Activated naive CD4-positive, alpha-beta T cell treated with anti-CD3 and anti-CD28 coated beads, Interleukin-2, amount 50 U/mL, for 72 hours (primary cell): ENCODE measurements at regions not wholly inside any gene's neighbourhood (a gene's known extent, or its start where the extent isn't known, plus 50 kb on each side); places are given as distances from the start of the nearest gene placed in this dataset.

Experiments used
- ATAC-seq, 2 donors: fragments of 150-1000 bp; cut with Tn5 transposase; 2 replicates each; pipeline ENCODE4 v1.10.0; 2021; ENCODE audit warnings: mild to moderate bottlenecking in 2 of 2, moderate library complexity in 2 of 2
- DNase-seq, 2 donors: peaks; one replicate each; pipeline ENCODE4 v3.0.0; 2021 to 2022; ENCODE audit warnings: low spot score in 2 of 2
- H3K27ac Mint-ChIP-seq, 2 donors: one replicate each; pipeline ENCODE4 v1.8.0; 2022; ENCODE audit warnings: mild to moderate bottlenecking in 2 of 2, mixed read lengths in 2 of 2
- H3K36me3 Mint-ChIP-seq, 2 donors: one replicate each; pipeline ENCODE4 v1.8.0; 2022; ENCODE audit warnings: mixed read lengths in 2 of 2
- H3K9me3 Mint-ChIP-seq, 2 donors: one replicate each; pipeline ENCODE4 v1.8.0; 2022; ENCODE audit warnings: mixed read lengths in 2 of 2

DNA sequence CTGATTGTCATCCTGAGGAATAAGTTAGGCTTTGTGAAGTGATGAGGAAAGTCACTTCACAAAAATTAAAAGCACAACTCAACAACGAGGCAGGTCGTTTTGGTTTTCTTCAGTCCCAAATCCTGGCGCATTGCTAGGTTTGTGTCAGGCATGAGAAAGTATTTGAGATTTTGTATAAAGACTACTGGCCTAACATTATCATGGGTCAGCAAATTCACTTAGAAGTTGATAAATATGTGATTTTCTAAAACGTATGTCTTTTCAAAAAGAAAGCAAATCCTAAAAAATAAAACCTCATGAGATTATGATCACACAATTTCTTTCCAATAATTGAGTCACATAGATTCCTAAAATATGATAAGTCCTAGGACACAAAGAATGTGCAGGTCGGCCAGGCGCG is 395.8 kb upstream of the RORA start:
- ATAC-seq (no peak), DNase-seq (no peak)
- no peak overlapping the region for H3K27ac Mint-ChIP-seq
- H3K36me3 Mint-ChIP-seq, result no peaks in the 10 kb centered on the region
- H3K9me3 Mint-ChIP-seq, result no peaks in the 10 kb centered on the region

DNA sequence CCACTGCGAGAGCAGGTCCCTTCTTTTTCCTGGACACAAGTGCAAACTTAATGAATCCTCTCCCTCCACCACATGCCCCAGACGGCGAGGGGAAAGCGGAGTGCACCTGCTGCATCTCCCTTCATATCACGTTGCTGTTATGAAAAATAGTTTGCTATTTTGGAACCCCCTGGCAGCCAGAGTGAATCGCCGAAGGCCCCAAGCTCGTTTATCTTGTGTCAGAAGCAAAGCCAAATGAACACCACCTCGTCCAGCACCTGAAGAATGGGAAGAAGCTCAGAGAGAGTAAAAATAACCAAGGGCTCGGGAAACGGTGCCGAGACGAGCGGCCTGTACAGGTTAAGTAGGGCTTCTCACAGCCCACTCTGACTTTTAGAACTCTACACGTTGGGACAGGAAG is 394.6 kb upstream of the RORA start:
- ATAC-seq, result no peak

DNA sequence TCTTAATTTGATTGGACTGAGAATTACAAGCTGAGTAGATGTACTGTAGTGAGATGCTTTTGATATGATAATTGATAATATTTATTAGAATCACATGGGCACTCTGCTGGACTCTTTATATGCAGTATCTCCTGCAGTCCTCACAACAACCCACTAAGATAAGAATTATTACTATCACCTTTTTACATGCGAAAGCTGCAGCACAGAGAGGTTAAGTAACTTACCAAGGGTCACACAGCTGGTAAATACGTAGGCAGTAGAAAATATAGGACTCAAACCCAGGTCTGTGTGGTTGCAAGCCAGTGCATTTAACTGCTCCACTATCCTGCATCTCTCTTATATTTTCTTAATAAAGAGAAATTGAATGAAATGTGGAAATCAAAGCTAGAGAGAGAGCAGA is 392.8 kb upstream of the RORA start:
- ATAC-seq, result no peak
- H3K9me3 Mint-ChIP-seq, result peaks cover 4 to 8% of the 10 kb centered on the region in 2 donors
- peaks cover 0 to 3% of the 10 kb centered on the region in 2 donors for H3K36me3 Mint-ChIP-seq
- DNase-seq, result no peak
- H3K27ac Mint-ChIP-seq, result no peak overlapping the region

More for the DNA sequence above, 394.6 kb upstream of the RORA start:
- no peak for DNase-seq
- Mint-ChIP-seq H3K9me3 (no peaks in the 10 kb centered on the region), H3K36me3 (no peaks in the 10 kb centered on the region), H3K27ac (no peak overlapping the region)

DNA sequence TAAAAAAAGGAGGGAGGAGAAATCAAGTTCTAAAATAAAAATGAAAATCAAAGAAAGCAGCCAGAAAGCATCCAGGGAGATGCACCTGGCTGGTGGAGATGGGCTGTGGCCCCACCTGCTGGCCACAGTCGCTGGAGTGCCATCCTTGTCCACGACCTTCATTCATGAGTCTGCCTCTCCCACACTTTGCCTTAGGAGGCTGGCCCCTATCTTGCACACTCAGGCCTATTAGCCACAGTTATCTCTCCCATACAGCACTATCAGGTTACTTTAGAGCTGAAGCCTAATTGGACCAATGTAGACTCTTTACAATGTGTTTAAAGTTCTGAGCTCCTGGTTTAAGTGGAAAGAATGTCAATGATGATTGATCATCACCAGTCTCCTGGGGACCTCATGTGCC is 392.0 kb upstream of the RORA start:
- Mint-ChIP-seq H3K27ac (no peak overlapping the region), H3K9me3 (peaks cover 5 to 9% of the 10 kb centered on the region in 2 donors), H3K36me3 (peaks cover 0 to 4% of the 10 kb centered on the region in 2 donors)
- DNase-seq (peak in 1 of 2 donors; percentile 22), ATAC-seq (no peak)

DNA sequence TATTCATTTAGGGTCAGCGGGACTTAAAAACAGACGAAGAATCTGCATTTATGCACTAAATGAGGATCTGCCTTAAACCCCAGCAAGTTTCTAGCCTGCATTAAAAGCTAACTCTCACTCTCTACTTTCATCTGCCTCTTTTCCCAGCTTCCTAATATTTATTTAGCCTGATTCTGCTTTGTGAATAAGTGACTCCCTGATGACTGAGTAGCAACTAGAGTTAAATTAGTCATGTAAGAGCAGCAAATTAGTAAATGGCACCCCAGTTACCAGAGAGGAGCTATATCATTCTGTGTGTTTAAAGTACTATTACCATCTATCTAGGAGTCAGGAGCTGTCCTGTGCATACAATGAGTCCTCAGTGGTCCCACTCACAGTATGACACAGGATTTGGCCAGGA is 391.0 kb upstream of the RORA start:
- no peak overlapping the region for H3K27ac Mint-ChIP-seq
- H3K9me3 Mint-ChIP-seq, result peaks cover 9 to 11% of the 10 kb centered on the region in 2 donors
- no peak for ATAC-seq
- peaks cover 0 to 6% of the 10 kb centered on the region in 2 donors for H3K36me3 Mint-ChIP-seq
- DNase-seq, result no peak

DNA sequence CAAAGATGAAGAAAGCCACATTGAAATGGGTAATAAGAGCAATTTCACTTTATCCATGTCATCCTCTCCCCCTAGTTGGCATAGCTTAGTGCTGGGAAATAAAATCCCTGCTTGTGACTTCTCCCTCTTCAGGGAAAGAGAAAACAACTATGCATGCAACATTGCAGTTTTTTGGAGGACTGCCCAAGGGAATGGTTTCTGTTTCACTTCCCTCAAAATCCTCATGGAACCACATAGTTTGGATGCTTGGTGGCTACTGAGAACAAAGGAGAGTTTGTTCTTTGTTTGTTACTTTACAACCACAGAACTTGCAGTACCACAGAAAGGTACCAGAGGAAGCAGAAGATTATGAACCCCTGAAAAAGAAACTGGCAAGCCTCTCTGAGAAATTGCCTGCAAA is 384.6 kb upstream of the RORA start:
- Mint-ChIP-seq H3K27ac (no peak overlapping the region), H3K36me3 (peaks cover 10 to 27% of the 10 kb centered on the region in 2 donors), H3K9me3 (peaks cover 25 to 26% of the 10 kb centered on the region in 2 donors)
- ATAC-seq (no peak), DNase-seq (no peak)

DNA sequence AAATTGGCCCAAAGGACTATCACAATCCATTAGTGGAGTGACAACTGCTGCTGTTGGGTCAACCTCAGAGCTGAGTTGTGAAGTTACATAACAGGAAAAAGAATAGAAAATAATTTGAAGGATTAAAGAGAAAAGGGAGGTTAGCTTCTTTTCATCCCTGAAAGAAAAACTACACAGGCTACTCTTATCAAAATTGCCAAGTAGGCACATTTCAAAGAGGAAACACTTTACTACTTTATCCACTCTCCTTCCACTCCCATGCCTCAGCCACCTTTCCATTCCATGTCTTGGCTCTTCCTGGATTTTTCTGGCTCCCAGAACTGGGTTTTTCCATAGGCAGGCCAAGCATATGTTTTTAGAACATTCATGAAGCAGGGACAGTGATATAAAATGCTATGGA is 384.0 kb upstream of the RORA start:
- Mint-ChIP-seq H3K9me3 (peaks cover 25 to 26% of the 10 kb centered on the region in 2 donors), H3K27ac (no peak overlapping the region), H3K36me3 (peaks cover 10 to 27% of the 10 kb centered on the region in 2 donors)
- ATAC-seq (no peak), DNase-seq (no peak)

DNA sequence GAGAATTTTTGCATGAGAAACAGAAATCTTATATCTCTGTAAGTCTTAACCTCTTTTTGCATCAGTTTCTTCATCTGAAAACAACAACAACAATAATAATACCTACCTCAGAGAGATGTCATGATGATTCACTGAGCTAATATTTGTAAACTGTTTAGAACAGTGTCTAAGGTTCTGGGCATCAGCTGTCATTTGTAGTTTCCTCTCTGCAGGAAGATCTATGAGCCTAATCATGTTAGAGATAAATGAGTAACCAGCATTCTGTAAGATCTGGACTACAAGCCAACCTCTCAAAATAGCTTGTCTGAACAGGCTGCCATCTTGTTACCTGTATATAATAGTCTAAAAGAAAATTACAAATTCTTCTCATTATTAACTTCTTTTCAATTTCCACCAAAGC is 383.0 kb upstream of the RORA start:
- no peak for ATAC-seq
- Mint-ChIP-seq H3K9me3 (peaks cover 20 to 24% of the 10 kb centered on the region in 2 donors), H3K27ac (no peak overlapping the region), H3K36me3 (peaks cover 10 to 27% of the 10 kb centered on the region in 2 donors)
- DNase-seq, result no peak

DNA sequence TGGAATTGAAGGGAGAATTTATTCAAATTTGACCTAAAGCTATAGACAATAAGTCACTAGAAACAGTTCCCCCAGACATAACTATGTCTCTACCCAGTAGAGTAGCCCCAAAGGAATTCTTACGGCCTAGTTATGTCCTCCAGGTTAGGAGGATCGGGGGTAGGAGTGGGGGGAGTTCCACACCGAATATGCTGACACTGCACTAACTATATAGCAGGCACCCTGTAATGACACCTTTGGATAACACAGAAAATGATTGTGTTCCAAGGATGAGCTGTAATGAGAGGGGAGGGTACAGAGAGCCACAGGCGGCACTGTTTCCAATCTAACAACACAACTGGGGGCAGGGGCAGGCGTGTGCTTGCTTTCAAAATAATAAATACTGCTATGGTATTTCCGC is 376.2 kb upstream of the RORA start:
- DNase-seq, result no peak
- ATAC-seq, result no peak
- H3K27ac Mint-ChIP-seq, result no peak overlapping the region
- H3K9me3 Mint-ChIP-seq, result peaks cover 0 to 6% of the 10 kb centered on the region in 2 donors
- H3K36me3 Mint-ChIP-seq, result peaks cover 0 to 6% of the 10 kb centered on the region in 2 donors

DNA sequence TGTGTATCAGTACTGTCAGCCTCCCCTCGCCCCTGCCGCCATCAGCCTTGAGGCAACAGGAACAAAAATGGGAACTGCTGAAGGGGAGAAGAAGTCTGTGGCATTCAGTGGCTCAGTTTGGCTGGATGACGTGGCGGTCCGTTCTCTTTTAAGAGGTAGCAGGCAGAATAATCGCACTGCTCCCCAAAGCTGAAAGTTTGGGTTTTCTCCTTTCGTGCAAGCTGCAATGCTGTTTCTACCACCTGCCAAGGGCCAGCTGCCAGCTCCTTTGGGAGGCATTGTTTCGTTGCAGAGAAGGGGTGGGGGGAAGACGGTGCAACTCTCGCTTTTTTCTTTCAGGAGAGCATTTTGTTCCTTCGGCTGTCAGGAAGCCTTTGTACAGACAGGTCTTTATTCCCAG is 369.6 kb upstream of the RORA start:
- DNase-seq (no peak), ATAC-seq (no peak)
- H3K27ac Mint-ChIP-seq, result no peak overlapping the region
- no peaks in the 10 kb centered on the region for H3K36me3 Mint-ChIP-seq
- peaks cover 0 to 5% of the 10 kb centered on the region in 2 donors for H3K9me3 Mint-ChIP-seq

DNA sequence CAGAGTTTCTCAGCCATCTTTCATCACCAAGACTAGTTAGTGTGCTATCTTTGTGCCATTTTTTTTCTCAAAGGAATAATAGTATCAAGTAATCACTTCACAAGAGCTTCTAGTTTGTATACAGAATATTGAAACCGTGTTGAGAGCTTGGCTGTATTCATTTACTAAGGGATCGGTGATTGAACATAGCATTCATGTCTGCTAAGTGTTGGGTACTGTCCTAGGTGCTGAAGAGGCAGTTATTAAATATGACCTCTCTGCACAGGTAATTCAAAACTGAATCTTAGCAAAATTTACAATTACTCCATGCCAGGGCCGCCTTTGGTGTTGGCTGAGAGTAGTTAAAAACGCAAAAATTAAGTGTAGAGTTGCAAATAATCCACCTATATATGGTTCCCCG is 355.3 kb upstream of the RORA start:
- DNase-seq (no peak), ATAC-seq (no peak)
- Mint-ChIP-seq H3K9me3 (peaks cover 12 to 22% of the 10 kb centered on the region in 2 donors), H3K27ac (no peak overlapping the region), H3K36me3 (no peaks in the 10 kb centered on the region)

DNA sequence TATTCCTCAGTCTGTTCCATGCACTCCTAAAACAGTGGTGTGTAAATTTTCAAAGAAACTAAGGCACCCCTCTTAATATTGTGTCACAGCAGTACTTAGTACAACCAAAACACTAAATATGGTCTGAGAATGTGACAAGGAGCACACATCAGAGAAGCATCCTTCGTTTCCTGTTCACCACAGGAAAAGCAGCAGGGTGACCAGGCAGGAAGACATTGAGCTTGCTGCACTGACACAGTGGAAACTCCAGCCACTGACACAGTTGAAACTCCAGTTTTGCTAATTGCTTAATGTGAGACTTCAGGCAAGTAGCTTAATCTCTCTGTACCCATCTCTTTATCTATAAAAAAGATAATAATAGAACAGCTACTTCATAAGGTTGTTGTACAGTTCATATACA is 353.0 kb upstream of the RORA start:
- Mint-ChIP-seq H3K27ac (no peak overlapping the region), H3K36me3 (no peaks in the 10 kb centered on the region), H3K9me3 (peaks cover 12 to 28% of the 10 kb centered on the region in 2 donors)
- ATAC-seq (no peak), DNase-seq (no peak)

DNA sequence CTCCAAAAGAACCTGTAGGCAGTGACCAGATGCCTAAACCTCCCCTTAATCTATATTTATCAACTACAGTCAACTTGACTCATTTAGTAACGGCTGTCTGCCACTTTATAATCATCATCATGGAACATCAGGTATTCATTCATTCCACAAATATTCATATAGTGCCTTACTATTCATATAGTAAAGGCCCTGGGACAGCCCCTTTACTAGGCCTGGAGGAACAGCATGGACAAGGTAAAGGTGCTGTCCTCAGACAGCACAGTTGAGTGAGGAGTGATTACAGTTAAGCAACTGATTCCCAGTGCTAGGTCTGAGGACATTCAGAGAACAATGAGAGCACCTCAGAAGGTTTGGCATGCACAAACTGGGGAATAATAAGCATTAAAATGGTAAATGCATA is 346.5 kb upstream of the RORA start:
- Mint-ChIP-seq H3K27ac (no peak overlapping the region), H3K9me3 (peaks cover 3 to 6% of the 10 kb centered on the region in 2 donors), H3K36me3 (no peaks in the 10 kb centered on the region)
- peak; percentile 41 to 78 for ATAC-seq
- DNase-seq, result no peak

DNA sequence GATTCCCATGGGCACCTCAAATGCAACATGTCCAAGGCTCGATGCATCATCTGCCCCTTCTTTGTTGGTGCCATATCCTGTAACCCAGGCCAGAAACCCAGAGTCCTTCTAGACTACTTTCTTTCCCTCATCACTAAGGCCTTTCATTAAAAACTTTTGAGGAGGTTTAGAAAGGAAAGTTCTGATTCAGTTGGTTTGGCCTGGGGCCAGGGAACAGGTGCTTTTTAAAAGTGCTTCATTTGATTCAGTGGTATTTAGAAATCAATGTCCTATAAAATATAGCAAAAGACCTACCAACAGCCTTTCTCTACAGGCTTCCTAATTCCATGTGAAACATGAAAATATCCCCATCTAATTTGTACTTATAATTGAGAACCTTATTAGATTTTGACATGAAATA is 341.9 kb upstream of the RORA start:
- no peak overlapping the region for H3K27ac Mint-ChIP-seq
- H3K9me3 Mint-ChIP-seq, result no peaks in the 10 kb centered on the region
- no peak for ATAC-seq
- no peak for DNase-seq
- no peaks in the 10 kb centered on the region for H3K36me3 Mint-ChIP-seq

DNA sequence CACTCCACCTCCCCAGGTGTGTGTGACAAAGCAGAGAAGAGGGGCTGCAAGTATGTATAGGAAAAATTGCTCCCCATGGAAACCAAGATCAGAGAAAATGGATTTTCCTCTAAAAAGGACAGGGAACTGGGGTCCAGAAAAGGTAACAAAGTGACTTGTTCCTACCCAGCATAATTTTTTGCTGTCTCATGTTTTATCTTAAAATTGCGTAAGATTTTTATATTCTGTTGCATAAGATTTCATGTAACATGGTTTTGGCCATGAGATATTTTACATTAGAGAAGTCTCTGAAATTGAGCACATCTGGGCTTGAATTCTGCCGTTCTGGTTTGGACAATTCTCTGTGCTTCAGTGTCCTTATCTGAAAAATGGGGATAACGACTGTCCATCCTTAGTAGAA is 335.7 kb upstream of the RORA start:
- H3K27ac Mint-ChIP-seq, result no peak overlapping the region
- ATAC-seq, result no peak
- no peak for DNase-seq
- no peaks in the 10 kb centered on the region for H3K9me3 Mint-ChIP-seq
- no peaks in the 10 kb centered on the region for H3K36me3 Mint-ChIP-seq

DNA sequence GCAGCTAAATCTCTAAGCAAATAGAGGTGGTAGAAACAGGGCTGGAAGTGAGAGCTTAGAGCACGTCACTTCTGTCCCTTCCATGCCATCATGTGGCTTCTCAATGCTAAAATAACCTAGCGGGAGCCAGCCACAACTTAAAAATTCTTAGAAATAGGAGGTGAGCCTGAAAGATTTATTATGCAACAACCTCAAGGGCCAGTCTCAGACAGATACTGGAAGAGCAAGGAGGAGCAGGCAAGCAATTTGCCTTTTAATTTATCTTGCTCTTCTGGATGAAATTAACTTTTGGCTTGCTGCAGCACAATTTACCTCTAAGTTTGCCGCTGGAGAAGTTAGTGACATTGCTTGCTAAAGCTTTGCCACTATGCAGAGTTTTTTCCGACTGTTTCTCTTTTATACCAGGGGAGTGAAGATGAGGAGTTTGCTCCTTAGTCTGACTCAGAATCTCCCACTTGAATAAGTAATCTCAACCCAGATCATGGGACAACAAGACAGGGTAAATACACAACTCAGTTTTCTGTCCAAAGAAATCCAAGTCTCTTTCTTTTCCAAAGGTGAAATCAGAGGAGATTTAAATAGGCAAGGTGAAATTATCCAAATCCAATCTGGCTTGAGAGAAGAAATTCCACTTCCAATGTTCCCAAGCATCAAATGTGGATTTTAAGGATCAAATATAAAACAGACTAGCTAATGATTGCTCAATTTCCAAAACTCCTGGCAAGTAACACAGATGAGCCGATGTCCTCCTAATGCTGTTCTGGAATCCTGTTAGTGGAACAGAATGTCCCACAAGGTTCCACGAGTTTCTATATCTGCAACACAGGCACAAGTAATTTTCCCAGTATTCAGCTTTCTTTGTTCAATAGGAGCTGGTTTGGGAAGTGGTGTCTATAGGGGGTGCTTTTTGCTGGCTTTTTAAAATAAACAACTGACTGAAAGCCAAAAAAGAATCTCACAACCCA is 329.4 kb upstream of the RORA start:
- Mint-ChIP-seq H3K27ac (no peak overlapping the region), H3K36me3 (no peaks in the 10 kb centered on the region), H3K9me3 (peaks cover 0 to 6% of the 10 kb centered on the region in 2 donors)
- no peak for ATAC-seq
- DNase-seq, result no peak

DNA sequence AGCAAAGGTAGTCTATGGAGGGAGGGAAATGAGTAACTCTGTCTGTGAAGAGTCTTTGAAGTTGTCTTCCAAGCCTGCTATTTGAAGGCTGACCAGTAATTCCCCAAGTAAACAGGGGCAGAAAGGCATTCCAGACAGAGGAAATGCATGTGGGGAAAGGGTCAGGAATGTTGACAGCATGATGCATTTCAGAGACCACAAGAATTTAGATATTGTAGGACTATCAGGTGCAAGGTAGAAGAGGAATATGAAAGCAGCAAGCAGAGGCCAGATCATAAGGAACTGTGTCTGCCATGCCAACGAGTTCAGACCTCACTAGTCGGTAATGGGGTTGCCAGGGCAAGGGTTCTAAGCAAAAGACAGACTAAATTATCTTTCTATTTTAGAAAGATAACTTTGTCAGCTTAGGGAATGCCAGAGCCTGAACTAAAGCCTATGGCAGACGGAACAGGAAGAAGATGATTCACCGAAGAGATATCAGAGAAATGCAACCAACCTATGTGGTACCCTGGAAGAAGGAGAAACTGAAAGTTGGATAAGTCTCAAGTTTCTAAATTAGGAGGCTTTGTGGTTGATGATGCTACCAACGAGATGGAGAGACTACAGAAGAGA is 327.0 kb upstream of the RORA start:
- peak; percentile 41 to 73 for ATAC-seq
- no peak for DNase-seq
- H3K27ac Mint-ChIP-seq, result no peak overlapping the region
- H3K9me3 Mint-ChIP-seq, result peaks cover 0 to 6% of the 10 kb centered on the region in 2 donors
- no peaks in the 10 kb centered on the region for H3K36me3 Mint-ChIP-seq

DNA sequence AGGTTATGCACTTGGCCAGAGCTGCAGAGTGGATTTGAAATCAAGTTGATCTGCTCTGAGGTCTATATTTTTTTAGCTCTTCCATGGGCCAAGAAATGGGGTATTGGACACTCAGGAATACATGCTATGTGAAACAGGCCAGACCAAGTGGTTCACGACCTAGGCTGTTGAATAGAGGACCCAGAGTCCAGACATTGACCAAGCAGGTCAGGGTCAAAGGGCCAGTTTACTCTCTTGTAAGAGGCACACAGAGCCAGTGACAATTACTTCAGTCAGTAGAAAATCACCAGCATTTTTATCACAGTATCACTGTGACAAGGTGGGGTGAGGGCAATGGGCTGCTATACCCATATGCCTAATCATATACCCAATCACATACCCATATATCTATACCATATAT is 320.6 kb upstream of the RORA start:
- no peak for DNase-seq
- Mint-ChIP-seq H3K36me3 (no peaks in the 10 kb centered on the region), H3K9me3 (no peaks in the 10 kb centered on the region), H3K27ac (no peak overlapping the region)
- no peak for ATAC-seq
